Ovary (tissue), 7 donors: ENCODE measurements at regions not wholly inside any gene's neighbourhood (a gene's known extent, or its start where the extent isn't known, plus 50 kb on each side); places are given as distances from the start of the nearest gene placed in this dataset.
A peak's percentile ranks its signal among the peaks of the same experiment; 100 is the strongest.
"Not testable (repeated sequence)": the region's sequence is repeated elsewhere in the genome, so short reads cannot be mapped to it uniquely, and the experiment has no call there.

Source experiments
- DNase-seq, 5 donors: peaks; one replicate each; pipeline ENCODE4 v3.0.0-alpha.2; 2019 to 2020
- H3K27ac ChIP-seq, 2 donors: fragments of 200-600 bp; one replicate each; pipeline versions ENCODE4 v1.5.1 to v1.8.0; 2019 to 2022
- H3K27me3 ChIP-seq: fragments of 200-600 bp; one replicate; pipeline ENCODE4 v1.8.0; 2022
- H3K36me3 ChIP-seq: fragments of 200-600 bp; sonication (generic); one replicate; pipeline ENCODE4 v1.5.1; 2019
- H3K4me1 ChIP-seq: one replicate; pipeline ENCODE4 v1.8.1; 2013; ENCODE audit warnings: mild to moderate bottlenecking, moderate library complexity; ENCODE audit not compliant: insufficient read depth
- H3K4me3 ChIP-seq: fragments of 200-600 bp; sonication (generic); one replicate; pipeline ENCODE4 v1.5.1; 2017
- H3K9me3 ChIP-seq, 2 donors: fragments of 200-600 bp in 1 of 2; sonication (generic) in 1 of 2; one replicate each; pipeline versions ENCODE4 v1.5.1 to v1.8.1; 2013 to 2019; ENCODE audit warnings: mild to moderate bottlenecking in 1 of 2, moderate library complexity in 1 of 2
- CTCF ChIP-seq, 3 donors: fragments of 450-650 bp in 2 of 3; fragments of 200-600 bp in 1 of 3; IDR thresholded peaks; one replicate each; pipeline versions ENCODE4 v1.5.1 to v1.8.0; 2016 to 2022; ENCODE audit warnings: antibody characterized with exemption in 3 of 3, mild to moderate bottlenecking in 1 of 3
- EP300 ChIP-seq: sonication (generic); formaldehyde crosslinking; IDR thresholded peaks from one replicate; pipeline ENCODE4 v1.6.1; 2017; ENCODE audit warnings: antibody characterized with exemption
- POLR2A ChIP-seq: fragments of 450-650 bp; IDR thresholded peaks from one replicate; pipeline ENCODE4 v1.6.1; 2017; ENCODE audit warnings: antibody characterized with exemption, mild to moderate bottlenecking, moderate library complexity
- WGBS, 3 donors: extraction: QIAGEN DNeasy Blood & Tissue Kit in 1 of 3; methylation state at CpG; one replicate each; pipeline versions ENCODE4 v1.1.5 to v1.1.7; 2013 to 2017; 5-methylcytosine and 5-hydroxymethylcytosine counted together
- intact Hi-C, 4 donors: fragments of 100-400 bp; cut with DNase I; formaldehyde crosslinking; loops; one replicate each; pipeline versions ENCODE4 v1.11.0 to v1.15.1; 2022 to 2023
- donor health status: DM: no; HTN: no; CAD: no; lungs with moderate emphysema.
- donor health status: DM: no; HTN: no; CAD: no.
- donor health status: Bipolar disorder and iron deficiency.
- donor health status: DM: no; HTN: no; CAD: no.
- donor health status: DM: yes; HTN: yes; CAD: no.

DNA sequence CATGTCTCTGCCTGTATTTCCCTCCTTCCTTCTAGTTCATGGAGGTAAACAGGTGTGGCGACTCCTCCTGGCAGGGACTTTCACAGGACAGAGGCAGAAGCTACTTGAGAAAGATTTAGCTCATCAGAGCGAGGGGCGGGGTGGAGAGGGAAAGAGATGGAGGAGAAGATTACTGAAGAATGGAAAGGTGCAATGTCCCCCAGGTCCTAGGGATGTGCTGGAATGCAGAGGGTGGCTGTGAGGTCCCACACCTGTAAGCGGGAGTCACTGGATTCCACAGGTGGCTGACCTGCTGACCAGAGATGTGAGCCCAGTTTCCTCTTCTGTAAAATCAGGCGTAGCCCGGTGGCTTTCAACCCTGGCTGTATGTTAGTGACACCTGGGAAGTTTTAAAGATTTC lies 199.2 kb upstream of the SULF2 start:
- TF ChIP-seq POLR2A = no peak
- TF ChIP-seq EP300 = no peak
- TF ChIP-seq CTCF (IDR thresholded peaks at IDR 0.05) = no peak
- H3K27ac ChIP-seq = no peak overlapping the region
- intact Hi-C loops = no loop called here
- DNase-seq = no peak
- H3K27me3 ChIP-seq = no peaks in the 10 kb centered on the region
- H3K4me1 ChIP-seq = no peaks in the 10 kb centered on the region
- no peaks in the 10 kb centered on the region for H3K9me3 ChIP-seq
- H3K4me3 ChIP-seq = no peak overlapping the region
- H3K36me3 ChIP-seq = no peaks in the 10 kb centered on the region
- 92 to 95% (median 93%) methylated on average over 6 of the region's 6 CpGs for WGBS, 3 donors

GRCh38 chr20:47983642-47984041 lies 198.4 kb upstream of the SULF2 start:
- DNase-seq, intact Hi-C loops, H3K27ac ChIP-seq, H3K4me3 ChIP-seq, H3K9me3 ChIP-seq, H3K36me3 ChIP-seq, H3K27me3 ChIP-seq, H3K4me1 ChIP-seq: not testable (repeated sequence)
- WGBS, 3 donors = 51 to 62% (median 56%) methylated on average over 6 to 8 of the region's 8 CpGs

DNA sequence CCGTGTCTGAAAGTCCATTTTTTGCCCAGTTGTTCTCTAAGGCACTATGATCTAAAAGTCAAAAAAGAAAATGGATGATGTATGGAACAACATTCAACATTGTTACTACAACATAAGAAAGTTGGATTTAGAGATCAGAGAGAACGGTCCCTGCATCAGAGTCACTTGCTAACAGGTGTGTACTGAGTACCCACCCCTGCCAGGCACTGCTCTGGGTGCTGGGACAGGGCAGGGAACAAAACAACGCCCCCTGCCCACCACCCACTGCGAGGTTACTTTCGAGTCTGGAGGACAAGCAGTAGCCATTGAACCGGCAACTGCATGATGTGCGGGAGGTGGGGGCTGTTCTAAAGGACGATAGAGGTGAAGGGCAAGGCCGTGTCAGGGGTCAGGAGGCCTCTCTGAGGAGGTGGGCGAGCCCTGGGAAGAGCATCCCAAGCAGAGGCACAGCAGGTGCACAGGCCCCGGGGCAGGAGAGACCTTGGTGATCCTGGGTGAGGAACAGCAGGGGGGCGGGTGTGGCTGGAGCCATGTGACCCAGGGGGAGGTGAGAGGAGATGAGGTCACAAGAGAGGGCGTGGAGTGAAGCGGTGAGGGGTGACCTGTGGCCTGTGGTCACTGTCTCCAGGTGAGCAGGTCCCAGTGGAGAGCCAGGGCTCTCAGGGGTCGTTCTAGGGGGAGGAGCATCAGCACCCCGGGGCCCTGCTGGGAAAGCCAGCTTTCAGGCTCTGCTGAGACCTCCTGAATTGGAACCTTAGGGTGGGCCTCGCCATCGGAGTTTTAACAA lies 197.5 kb upstream of the SULF2 start:
- intact Hi-C loops = no loop called here
- Histone ChIP-seq H3K36me3 (no peaks in the 10 kb centered on the region), H3K27me3 (no peaks in the 10 kb centered on the region), H3K4me1 (no peaks in the 10 kb centered on the region), H3K9me3 (no peaks in the 10 kb centered on the region), H3K4me3 (no peak overlapping the region), H3K27ac (no peak overlapping the region)
- no peak for DNase-seq
- WGBS, 3 donors = 87 to 89% (median 87%) methylated on average over 18 of the region's 18 CpGs
- TF ChIP-seq CTCF (IDR thresholded peaks at IDR 0.05) (no peak), POLR2A (no peak), EP300 (no peak)

DNA sequence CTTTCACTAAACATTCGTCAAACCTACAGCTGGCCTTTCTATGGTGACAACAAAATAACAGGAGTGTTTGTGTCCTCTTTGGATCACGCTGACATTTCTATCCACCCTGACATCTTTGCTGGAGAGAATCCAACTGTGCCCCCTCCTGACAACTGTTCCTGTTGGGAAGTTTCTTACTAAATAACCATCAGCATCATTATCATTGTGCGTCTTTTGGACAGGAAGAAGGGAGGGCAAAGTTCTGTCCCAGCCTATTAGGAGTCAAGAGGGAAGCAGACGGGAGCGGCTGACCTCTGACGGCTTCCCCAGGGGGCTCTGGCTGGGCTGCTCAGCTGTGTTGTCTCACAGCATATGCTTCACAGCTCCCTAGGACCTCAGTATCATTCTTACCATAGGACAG lies 195.9 kb upstream of the SULF2 start:
- Histone ChIP-seq H3K4me3 (no peak overlapping the region), H3K9me3 (no peaks in the 10 kb centered on the region), H3K36me3 (no peaks in the 10 kb centered on the region), H3K27ac (no peak overlapping the region), H3K27me3 (no peaks in the 10 kb centered on the region), H3K4me1 (no peaks in the 10 kb centered on the region)
- TF ChIP-seq EP300 = no peak
- no peak for TF ChIP-seq CTCF (IDR thresholded peaks at IDR 0.05)
- DNase-seq = no peak
- 60 to 74% (median 68%) methylated on average over 6 of the region's 6 CpGs for WGBS, 3 donors
- intact Hi-C loops = no loop called here

DNA sequence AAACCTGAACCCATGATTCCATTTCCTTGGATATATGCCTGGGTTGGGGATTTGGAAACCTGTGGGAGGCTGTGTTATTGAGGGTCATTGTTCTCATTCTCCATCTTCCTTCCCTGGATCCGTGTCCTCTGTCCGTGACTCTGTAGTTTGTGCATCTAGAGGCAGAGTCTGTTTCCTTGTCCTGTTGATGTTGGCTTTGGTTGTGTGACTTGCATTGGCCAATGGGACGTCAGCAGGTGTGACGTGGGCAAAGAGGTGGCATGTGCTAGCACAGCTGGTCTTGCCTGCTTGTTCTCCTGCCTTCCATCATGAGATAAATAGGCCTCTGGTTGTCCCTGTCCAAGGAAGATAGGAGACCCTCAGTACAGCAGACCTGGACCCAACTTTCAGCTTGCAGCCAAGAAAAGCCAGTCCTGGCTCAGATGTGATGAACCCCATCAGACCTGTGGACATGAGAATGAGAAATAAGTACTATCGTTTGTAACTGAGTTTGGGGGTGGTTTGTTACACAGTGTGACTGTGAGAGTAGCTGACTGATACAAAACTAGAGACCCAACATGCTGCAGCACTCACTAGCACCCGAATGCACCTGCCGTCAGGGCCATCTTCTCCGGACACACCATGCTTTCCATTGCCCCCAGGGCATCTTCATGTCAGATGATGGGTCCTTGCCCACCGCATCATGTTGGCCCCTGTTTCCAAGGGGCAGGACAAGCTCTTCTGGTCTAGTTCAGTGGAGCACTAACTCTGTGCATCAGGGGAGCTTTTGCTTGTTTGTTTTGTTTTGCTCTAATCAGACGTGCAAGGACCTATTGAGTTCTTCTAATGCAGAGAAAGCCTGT lies 195.3 kb upstream of the SULF2 start:
- Histone ChIP-seq H3K9me3 (no peaks in the 10 kb centered on the region), H3K27ac (peak overlapping the region in 1 of 2 donors; percentile 24), H3K4me3 (no peak overlapping the region), H3K27me3 (no peaks in the 10 kb centered on the region), H3K36me3 (no peaks in the 10 kb centered on the region), H3K4me1 (no peaks in the 10 kb centered on the region)
- TF ChIP-seq EP300 (no peak), CTCF (IDR thresholded peaks at IDR 0.05) (no peak), POLR2A (no peak)
- 86 to 87% (median 87%) methylated on average over 10 of the region's 10 CpGs for WGBS, 3 donors
- DNase-seq = no peak
- intact Hi-C loops = no loop called here

DNA sequence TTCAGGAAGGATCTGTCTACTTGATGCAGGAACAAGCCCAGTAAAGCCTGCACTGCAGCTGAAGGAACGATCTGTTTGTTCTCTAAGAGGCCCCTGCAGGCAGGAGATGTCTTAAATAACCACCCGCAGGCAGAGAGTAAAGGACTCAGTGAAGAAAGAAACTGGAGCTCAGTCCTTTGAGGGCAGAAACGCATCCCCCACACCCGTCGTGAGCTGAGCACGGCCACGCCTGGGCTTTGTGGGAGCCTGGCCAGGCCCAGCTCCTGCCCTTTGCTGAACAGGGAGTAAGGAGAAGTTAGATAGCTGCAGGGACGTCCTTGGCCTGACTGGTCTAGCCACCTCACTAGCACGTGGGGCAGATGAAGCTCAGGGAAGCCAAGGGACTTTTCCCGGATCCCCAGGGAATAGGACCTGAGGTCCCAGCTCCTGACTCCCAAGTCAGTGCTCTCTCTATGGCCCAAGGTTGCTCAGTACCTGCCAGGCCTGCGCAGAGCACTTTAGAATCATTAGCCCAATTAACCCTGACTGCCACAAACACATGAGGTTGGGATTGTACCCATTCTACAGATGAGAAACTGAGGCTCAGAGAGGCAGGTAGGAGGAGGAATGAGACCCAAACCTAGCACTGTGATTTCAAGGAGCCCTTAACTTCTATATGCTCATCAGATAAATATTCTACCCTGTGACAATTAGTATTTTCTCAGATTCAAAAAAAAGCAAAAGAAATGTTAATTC lies 194.2 kb upstream of the SULF2 start:
- not testable (repeated sequence) for H3K36me3 ChIP-seq, H3K27me3 ChIP-seq, H3K4me3 ChIP-seq, H3K9me3 ChIP-seq, H3K4me1 ChIP-seq
- intact Hi-C loops = loop anchor here in 1 of 4 donors (10.0 kb wide), 1 partner anchor 195 kb away; the partner anchor contains the start of gene SULF2
- H3K27ac ChIP-seq = peak overlapping the region in 1 of 2 donors; percentile 24
- DNase-seq = peak; percentile 52 to 73 (median 67)
- 17 to 29% (median 22%) methylated on average over 11 of the region's 11 CpGs for WGBS, 3 donors
